ENCODE measurements at regions not wholly inside any gene's neighbourhood (a gene's known extent, or its start where the extent isn't known, plus 50 kb on each side); places are given as distances from the start of the nearest gene placed in this dataset.

DNA sequence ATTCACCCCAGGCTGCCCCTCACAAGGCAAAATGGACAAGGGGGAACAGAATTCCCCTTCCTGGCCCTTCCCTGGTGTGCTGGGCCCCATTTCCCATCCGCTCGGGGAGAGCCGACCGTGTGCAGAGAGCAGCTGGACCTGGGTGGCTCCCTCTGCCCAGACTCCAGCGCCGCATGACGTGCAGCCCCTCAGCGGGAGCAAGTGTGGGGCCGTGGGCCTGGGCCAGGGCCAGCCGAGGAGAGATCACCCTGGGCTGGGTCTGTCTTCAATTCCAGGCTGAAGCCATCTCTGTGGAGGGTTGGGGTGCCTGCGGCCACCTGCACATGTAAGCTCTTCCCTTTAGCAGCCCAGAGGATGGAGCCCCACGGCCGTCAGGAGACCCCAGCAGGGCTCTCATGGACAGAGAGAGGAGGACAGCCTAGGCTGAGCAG is 241.8 kb downstream of the TTLL2 start:
- no peak overlapping the region for H3K4me3 Mint-ChIP-seq (ENCODE audit: unreplicated experiment)
- no peaks in the 10 kb centered on the region for H3K9me3 Mint-ChIP-seq (ENCODE audit: low read depth)
- H3K27me3 Mint-ChIP-seq (ENCODE audit: low read depth): peaks cover 15% of the 10 kb centered on the region
- H3K36me3 Mint-ChIP-seq (ENCODE audit: low read depth): peaks cover 4% of the 10 kb centered on the region
- H3K4me1 Mint-ChIP-seq (ENCODE audit: low read depth): peaks cover 18% of the 10 kb centered on the region
- no peak for DNase-seq (ENCODE audit: low spot score)
- TF ChIP-seq, protein P1, sequence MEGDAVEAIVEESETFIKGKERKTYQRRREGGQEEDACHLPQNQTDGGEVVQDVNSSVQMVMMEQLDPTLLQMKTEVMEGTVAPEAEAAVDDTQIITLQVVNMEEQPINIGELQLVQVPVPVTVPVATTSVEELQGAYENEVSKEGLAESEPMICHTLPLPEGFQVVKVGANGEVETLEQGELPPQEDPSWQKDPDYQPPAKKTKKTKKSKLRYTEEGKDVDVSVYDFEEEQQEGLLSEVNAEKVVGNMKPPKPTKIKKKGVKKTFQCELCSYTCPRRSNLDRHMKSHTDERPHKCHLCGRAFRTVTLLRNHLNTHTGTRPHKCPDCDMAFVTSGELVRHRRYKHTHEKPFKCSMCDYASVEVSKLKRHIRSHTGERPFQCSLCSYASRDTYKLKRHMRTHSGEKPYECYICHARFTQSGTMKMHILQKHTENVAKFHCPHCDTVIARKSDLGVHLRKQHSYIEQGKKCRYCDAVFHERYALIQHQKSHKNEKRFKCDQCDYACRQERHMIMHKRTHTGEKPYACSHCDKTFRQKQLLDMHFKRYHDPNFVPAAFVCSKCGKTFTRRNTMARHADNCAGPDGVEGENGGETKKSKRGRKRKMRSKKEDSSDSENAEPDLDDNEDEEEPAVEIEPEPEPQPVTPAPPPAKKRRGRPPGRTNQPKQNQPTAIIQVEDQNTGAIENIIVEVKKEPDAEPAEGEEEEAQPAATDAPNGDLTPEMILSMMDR (IDR thresholded peaks at IDR 0.05): no peak
- no peak overlapping the region for H3K27ac Mint-ChIP-seq (ENCODE audit: unreplicated experiment)

DNA sequence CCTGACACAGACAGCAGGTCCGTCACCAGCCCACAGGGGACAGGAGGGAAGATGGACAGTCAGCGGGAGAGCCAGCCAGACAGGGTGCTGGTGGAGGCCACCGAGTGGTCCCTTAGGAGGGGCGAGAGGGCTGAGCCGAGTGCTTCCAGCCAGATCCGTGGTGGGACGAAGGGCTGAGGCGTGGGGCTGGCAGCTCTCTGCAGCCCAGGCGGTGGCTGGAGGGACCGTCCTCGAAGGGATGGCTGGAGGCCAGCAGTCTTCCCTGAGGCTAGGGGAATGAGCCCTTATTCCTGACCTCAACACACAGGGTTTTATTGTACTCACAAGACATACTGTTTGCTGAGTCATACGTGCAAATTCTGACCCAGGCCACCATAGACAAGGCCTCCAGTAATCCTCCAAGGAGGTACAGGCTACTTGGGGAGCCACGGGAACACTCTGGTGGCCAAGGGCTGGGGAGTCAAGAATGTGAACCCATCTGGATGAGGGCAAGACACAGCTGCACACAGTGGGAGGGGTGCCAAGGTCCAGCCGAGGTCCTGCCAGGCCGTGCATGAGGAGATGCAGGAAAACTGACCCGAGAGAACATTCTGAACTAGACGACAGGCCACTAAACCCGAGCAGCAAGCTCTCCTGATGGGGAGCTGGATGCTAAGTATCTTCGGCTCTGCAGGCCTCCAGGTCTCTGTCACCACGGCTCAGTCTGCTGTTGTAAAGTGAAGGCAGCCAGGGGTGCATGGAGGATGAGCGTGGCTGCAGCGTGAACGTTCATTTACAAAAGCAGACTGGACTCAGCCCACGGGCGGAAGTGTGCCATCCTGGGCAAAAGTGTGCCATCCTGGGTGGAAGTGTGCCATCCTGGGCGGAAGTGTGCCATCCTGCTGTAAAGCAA is 242.5 kb downstream of the TTLL2 start:
- TF ChIP-seq, protein P1 (IDR thresholded peaks at IDR 0.05): no peak

DNA sequence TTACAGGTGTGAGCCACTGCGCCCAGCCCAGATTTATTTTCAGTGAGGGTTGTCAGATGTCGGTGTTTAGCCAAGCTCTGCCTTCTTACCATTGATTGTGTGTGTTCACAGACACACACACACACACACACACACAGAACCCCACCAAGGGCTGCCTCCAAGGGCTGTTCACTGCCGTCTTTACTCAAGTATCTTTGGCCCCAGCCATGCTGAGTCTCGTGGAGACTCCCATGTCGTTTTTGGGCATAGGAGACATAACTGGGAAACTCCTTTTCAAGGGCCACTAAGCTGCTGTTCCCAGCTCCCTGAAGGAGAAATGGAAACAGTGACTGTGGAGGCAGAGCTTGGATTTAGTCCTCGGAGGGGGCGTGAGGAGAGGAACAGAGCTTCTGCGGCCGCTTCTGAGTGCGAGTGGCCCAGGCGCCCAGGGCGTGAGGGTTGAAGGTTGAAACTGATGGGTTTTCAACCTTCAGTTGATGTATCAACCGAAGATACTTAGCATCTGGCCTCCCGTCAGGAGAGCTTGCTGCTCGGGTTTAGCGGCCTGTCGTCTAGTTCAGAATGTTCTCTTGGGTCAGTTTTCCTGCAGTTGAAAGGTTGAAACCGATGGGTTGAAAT is 243.6 kb downstream of the TTLL2 start:
- no peak for DNase-seq (ENCODE audit: low spot score)
- H3K36me3 Mint-ChIP-seq (ENCODE audit: low read depth): peaks cover 4% of the 10 kb centered on the region
- H3K27ac Mint-ChIP-seq (ENCODE audit: unreplicated experiment): no peak overlapping the region
- no peak overlapping the region for H3K4me3 Mint-ChIP-seq (ENCODE audit: unreplicated experiment)
- TF ChIP-seq, protein P1 (IDR thresholded peaks at IDR 0.05): no peak
- no peaks in the 10 kb centered on the region for H3K9me3 Mint-ChIP-seq (ENCODE audit: low read depth)
- peaks cover 14% of the 10 kb centered on the region for H3K27me3 Mint-ChIP-seq (ENCODE audit: low read depth)
- peaks cover 31% of the 10 kb centered on the region for H3K4me1 Mint-ChIP-seq (ENCODE audit: low read depth)

More for the DNA sequence above, 242.5 kb downstream of the TTLL2 start:
- H3K27ac Mint-ChIP-seq (ENCODE audit: unreplicated experiment): peak overlapping the region; percentile 25
- H3K27me3 Mint-ChIP-seq (ENCODE audit: low read depth): peaks cover 15% of the 10 kb centered on the region
- H3K4me1 Mint-ChIP-seq (ENCODE audit: low read depth): peaks cover 20% of the 10 kb centered on the region
- no peak for DNase-seq (ENCODE audit: low spot score)
- no peaks in the 10 kb centered on the region for H3K9me3 Mint-ChIP-seq (ENCODE audit: low read depth)
- H3K36me3 Mint-ChIP-seq (ENCODE audit: low read depth): peaks cover 4% of the 10 kb centered on the region
- H3K4me3 Mint-ChIP-seq (ENCODE audit: unreplicated experiment): no peak overlapping the region

DNA sequence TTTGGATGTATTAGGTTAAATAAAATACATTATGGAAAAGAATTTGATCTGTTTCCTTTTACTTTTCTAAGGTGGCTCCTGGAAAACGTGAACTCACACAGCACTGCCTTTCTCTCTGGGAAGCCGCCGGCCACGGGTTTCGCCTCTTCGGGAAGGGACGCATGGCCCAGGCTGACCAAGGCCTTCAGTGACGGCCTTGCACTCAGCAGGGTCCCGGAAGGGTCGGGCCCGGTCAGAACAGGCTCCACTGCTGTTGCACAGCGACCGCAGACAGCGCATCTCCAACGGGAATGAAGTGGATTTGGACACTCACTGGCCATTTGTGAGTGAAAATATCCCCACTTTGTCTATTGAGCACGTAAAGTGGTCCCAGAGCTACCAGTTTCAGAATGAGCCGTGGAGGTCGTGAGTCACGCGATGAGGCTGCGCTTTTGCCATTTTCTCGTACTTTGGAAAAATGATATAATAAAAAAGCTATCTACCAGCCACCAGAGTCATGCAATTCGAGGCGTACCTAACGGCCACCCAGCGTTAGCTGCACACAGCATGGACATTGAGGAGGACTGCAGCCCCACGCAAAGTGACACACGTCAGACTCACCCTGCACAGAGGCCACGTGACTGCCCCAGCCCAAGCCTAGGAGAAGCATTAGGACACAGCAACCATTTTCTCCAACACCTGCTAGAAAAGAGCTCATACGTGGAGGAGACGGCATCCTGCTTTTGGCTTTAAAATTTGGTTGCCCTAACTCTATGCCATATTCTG is 244.3 kb downstream of the TTLL2 start:
- Mint-ChIP-seq H3K27ac (ENCODE audit: unreplicated experiment) (no peak overlapping the region), H3K4me1 (ENCODE audit: low read depth) (peaks cover 38% of the 10 kb centered on the region), H3K4me3 (ENCODE audit: unreplicated experiment) (no peak overlapping the region), H3K9me3 (ENCODE audit: low read depth) (no peaks in the 10 kb centered on the region), H3K27me3 (ENCODE audit: low read depth) (peaks cover 9% of the 10 kb centered on the region), H3K36me3 (ENCODE audit: low read depth) (peaks cover 2% of the 10 kb centered on the region)
- TF ChIP-seq, protein P1 (IDR thresholded peaks at IDR 0.05): no peak
- DNase-seq (ENCODE audit: low spot score): no peak

DNA sequence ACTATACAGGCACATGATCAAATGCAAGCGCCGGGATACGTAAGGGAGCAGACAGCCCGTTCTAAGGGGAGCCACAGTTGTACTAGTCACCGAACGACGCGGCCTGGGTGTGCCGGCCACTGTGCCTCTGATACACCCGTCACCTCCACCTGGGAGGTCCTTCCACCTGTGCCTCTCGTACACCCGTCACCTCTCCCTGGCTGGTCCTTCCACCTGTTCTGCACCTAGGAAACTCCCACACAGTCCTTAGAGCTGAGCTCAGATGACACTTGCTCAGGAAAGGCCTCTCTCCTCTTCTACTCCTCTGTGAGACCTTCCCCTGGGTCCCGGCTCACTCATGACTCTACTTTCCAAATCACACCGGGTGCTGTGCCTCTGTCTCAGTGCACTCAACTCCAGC is 245.0 kb downstream of the TTLL2 start:
- DNase-seq (ENCODE audit: low spot score): no peak
- TF ChIP-seq, protein P1 (IDR thresholded peaks at IDR 0.05): no peak
- peaks cover 2% of the 10 kb centered on the region for H3K36me3 Mint-ChIP-seq (ENCODE audit: low read depth)
- H3K27me3 Mint-ChIP-seq (ENCODE audit: low read depth): peaks cover 6% of the 10 kb centered on the region
- H3K4me3 Mint-ChIP-seq (ENCODE audit: unreplicated experiment): no peak overlapping the region
- no peaks in the 10 kb centered on the region for H3K9me3 Mint-ChIP-seq (ENCODE audit: low read depth)
- H3K4me1 Mint-ChIP-seq (ENCODE audit: low read depth): peaks cover 44% of the 10 kb centered on the region
- H3K27ac Mint-ChIP-seq (ENCODE audit: unreplicated experiment): no peak overlapping the region

All from chondrocyte (in vitro differentiated cells).